ENCODE measurements at regions not wholly inside any gene's neighbourhood (a gene's known extent, or its start where the extent isn't known, plus 50 kb on each side); places are given as distances from the start of the nearest gene placed in this dataset.
"Not testable (repeated sequence)": the region's sequence is repeated elsewhere in the genome, so short reads cannot be mapped to it uniquely, and the experiment has no call there.

GRCh38 chrX:3881898-3882552 lies 168.6 kb upstream of the PRKX start:
- DNase-seq, result not testable (repeated sequence)

DNA sequence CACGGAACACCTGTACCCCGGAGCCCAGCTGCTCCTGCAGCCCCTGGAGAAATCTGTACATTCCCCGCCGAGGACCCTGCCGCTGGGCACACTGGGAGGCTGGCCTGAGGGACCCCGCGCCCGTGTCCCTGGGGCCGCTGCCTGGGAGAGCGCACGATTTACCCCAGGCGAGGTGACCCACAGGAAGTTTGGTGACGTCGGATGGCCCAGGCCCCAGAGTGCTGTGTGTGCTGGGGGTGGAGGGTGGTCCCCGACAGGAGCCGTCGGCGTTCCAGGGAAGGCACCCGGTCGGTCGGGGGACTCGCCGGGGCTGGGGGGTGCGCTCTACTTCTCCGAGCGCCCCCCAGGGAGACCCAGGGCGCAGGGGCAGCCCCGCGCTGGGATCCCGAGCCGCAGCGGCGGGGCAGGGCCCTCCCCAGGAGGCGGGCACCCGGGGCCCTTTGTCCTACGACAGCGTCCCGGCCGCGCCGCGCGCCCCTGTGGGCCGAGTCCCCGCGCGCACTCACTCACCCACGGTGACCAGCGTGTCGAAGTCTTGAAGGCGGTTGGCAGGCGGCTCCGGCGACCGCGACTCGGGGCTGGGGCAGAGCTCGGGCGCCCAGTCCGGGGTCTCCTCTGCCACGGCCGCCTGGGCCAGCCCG lies 167.9 kb upstream of the PRKX start:
- DNase-seq, result not testable (repeated sequence)

DNA sequence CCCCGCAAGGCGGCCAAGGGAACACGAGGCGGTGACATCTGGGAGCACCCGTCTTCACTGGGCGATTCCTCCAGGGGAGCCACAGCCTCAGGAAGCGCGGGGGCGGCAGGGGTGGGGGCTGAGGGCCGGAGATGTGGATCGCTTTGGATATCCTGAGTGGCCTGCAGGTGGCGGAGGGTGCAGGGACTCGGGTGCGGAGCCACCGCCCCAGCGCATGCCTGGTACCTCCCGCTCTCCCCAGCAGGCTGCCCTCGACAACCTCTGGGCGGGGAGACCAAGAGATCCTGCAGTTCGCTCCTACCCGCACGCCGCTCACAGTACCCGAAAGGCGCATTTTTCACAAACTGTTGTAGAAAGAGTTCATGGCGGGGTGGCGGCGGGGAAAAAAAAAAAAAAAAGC lies 162.9 kb upstream of the PRKX start:
- DNase-seq, result not testable (repeated sequence)

- DNase-seq, result not testable (repeated sequence)
Observed at GRCh38 chrX:3875638-3876037, 162.2 kb upstream of the PRKX start.

- DNase-seq, result not testable (repeated sequence)
Observed at GRCh38 chrX:3872226-3872879, 158.9 kb upstream of the PRKX start.

DNA sequence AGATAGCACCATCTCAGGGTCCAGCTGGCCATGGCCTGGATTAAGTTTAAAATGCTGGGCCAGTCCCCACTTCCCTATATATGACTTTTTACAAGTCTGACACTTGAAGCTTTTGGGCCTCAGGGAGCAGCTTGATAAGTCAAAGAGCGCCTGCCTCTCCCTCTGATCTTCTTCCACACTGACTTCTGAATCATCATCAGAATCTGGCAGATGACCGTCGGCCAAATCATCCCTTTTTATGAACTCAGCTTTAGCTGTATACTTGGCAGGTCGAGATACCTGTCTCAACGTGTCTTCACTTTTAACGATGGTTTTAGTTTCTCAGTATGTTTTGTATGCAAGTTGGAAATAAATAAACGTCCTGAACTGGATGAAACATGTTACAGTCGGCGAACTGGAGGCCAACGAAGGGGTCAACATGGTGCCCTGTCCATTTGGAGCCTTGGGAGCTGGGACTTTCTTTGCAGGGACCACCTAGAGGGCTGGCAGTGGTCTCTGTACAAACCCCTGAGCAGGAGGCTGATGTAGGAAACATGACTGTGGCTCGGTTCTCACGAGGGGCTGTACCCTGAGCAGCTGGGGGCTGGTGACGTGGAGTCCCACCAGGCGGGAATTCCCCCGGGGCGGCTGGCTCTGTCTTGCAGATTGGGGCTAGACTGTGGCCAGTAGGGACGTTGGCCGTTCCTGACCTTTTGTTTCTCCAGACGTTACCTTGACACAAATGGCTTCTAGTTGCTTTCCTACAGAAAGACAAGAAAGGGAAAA lies 153.8 kb upstream of the PRKX start:
- DNase-seq, result not testable (repeated sequence)

GRCh38 chrX:3858332-3858731 lies 144.9 kb upstream of the PRKX start:
- not testable (repeated sequence) for DNase-seq

- DNase-seq, result not testable (repeated sequence)
Observed at GRCh38 chrX:3843522-3844145, 130.2 kb upstream of the PRKX start.

GRCh38 chrX:3842822-3843521 lies 129.5 kb upstream of the PRKX start:
- not testable (repeated sequence) for DNase-seq

DNA sequence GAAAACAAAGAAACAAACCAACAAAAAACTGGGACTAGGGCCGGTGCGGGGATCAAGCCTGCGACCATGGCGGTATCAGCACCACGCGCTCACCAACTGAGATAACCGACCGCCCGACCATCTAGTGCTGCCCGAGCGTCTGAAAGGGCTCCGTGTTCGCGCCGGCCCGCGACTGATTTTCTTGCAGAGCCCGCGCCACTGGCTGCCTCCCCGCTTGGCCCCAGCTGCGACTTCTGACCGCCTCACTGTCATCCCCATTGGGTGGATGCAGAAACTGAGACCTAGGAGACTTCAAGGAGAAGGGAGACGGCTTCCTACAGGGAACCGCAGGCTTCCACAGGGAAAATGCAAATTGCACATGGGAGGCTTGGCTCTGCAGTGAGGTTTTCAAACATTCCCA lies 125.3 kb upstream of the PRKX start:
- DNase-seq, result not testable (repeated sequence)

DNA sequence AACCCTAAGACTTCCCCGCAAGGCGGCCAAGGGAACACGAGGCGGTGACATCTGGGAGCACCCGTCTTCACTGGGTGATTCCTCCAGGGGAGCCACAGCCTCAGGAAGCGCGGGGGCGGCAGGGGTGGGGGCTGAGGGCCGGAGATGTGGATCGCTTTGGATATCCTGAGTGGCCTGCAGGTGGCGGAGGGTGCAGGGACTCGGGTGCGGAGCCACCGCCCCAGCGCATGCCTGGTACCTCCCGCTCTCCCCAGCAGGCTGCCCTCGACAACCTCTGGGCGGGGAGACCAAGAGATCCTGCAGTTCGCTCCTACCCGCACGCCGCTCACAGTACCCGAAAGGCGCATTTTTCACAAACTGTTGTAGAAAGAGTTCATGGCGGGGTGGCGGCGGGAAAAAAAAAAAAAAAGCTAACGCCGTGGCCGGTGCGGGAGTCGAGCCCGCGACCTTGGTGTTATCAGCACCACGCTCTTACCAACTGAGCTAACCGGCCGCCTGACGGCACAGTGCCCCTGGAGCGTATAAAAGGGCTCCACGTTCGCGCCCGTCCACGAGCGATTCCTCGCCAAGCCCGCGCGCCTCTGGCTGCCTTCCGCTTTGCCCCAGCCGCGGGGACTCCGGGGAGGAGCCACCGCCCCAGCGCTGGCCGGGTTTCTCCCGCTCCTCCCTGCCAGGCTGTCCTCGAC lies 124.7 kb upstream of the PRKX start:
- not testable (repeated sequence) for DNase-seq

GRCh38 chrX:3837211-3837610 lies 123.8 kb upstream of the PRKX start:
- DNase-seq, result not testable (repeated sequence)

DNA sequence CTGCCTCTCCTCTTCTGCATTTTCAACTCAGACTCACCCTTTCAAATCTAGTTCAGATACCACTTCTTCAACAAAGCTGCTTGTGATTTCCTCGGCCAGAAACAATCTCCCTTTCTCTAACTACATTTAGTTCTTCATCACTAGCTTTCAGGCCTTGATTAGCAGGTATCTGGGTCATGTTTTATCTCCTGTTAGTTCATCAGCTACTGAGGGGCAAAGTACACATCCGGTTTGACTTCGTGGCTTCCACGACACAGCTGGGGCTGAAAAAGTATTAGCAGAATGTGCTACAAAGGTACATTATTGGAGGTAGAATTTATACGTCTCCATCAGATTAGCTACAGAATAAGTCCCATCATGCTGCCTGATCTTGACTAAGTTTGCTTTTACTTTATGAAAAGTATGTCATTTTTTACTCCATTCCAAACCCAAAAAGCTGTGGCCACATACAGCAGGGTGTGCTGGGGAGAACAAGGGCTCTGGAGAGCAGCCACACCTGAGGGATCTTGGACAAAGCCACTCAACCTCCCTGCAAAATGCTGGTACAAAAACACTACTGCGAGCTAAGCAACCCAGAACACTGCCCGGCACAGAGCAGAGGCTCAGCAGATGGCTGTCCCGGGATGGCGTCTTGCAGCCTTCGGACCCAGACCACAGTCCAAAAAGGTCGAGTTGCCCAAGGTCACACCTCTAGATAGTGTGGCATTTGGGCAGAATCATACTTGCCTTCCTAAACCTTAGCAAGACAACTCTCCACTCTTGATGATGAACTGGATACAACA lies 120.5 kb upstream of the PRKX start:
- DNase-seq, result not testable (repeated sequence)

DNA sequence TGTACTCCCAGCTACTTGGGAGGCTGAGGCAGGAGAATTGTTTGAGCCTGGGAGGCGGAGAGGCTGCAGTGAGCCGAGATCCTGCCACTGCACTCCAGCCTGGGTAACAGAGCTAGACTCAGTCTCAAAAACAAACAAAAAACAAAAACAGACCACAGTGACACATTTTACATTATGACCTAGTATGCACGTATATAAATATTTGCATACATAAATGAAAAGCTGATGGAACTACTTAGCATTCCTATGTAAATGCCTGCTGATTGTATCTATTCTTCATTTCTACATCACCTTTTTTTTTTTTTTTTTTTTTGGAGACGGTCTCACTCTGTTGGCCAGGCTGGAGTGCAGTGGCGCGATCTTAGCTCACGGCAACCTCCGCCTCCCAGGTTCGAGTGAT lies 116.6 kb upstream of the PRKX start:
- DNase-seq, result not testable (repeated sequence)

DNA sequence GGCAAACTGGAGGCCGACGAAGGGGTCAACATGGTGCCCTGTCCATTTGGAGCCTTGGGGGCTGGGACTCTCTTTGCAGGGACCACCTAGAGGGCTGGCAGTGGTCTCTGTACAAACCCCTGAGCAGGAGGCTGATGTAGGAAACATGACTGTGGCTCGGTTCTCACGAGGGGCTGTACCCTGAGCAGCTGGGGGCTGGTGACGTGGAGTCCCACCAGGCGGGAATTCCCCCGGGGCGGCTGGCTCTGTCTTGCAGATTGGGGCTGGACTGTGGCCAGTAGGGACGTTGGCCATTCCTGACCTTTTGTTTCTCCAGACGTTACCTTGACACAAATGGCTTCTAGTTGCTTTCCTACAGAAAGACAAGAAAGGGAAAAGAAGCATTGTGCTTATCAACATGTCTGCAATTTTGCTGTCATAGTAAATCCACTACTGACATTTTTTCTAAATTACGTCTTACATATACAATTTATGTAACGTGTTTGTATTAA lies 115.6 kb upstream of the PRKX start:
- DNase-seq, result not testable (repeated sequence)

GRCh38 chrX:3828378-3829040 lies 115.1 kb upstream of the PRKX start:
- DNase-seq, result not testable (repeated sequence)

GRCh38 chrX:3824008-3824407 lies 110.6 kb upstream of the PRKX start:
- DNase-seq, result not testable (repeated sequence)

DNA sequence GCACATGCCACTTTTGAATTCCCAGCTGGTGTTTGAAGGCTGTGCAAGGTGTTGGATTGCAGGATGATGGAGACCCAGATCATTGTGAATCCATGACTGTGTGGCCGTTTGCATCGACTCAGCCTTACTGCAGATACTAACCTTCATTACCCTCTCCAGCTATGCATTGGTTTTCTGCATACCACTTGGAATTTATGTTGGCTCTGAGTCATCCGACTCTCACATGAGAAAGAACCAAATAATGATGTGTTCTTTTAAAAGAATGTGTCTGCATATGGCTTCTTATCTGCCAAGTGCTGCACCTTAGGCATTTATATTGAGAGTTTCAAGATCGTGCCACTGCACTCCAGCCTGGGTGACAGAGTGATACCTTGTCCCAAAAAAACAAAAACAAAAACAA lies 106.7 kb upstream of the PRKX start:
- no peak for DNase-seq

DNA sequence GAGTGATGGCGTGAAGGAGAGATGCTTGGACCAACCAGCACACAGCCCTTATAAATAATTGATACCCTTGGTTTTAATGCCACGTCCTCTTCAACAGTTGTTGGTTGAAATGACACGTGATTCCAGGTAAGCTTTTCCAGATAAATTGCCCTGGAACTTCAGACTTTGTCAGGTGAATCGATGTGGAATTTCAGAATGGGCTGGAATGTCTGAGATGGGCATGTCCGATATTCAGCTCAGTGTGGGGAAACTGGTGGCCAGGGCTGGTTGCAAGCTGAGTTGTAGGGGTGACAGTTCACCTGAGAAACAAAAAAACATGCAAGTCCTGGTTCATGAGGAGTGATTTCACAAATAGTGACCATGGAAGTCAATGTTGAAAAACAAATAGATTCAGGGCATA lies 104.0 kb upstream of the PRKX start:
- DNase-seq, result not testable (repeated sequence)

Data from kidney glomerular epithelial cell (primary cell).